ENCODE measurements at regions not wholly inside any gene's neighbourhood (a gene's known extent, or its start where the extent isn't known, plus 50 kb on each side); places are given as distances from the start of the nearest gene placed in this dataset.
"Not testable (repeated sequence)": the region's sequence is repeated elsewhere in the genome, so short reads cannot be mapped to it uniquely, and the experiment has no call there.

GRCh38 chr1:3992746-3993145 is 92.7 kb upstream of the C1orf174 start:
- DNase-seq = no peak

- no peak for DNase-seq
Observed at GRCh38 chr1:3993619-3994375, 93.7 kb upstream of the C1orf174 start.

DNA sequence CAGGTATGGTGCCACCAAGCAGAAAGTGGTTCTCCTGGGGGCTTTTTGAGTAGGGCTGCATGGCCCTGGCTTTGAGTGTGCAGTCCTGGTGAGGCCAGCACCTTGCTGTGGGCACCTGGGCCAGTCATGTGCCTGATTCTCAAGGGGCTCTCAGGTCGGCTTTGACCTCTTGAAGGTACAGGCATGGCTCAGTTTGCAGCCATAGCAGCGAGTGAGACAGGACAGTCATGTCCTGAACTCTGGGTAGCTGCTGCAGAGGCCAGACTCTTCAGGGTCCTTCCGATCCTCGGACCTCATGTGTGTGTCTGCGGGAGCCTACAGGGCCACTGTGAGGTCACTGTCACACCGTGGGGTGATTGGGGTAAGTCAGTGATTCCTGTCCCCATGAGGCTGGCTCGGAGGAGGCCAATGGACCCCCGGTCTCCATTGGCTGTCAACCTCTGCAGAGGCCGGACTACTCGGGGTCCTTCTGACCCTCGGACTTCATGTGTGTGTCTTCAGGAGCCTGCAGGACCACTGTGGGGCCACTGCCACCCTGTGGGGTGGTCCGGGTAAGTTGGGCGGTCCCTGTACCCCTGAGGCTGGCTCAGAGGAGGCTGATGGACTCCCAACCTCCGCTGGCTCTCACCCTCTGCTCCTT is 95.2 kb upstream of the C1orf174 start:
- DNase-seq = no peak

DNA sequence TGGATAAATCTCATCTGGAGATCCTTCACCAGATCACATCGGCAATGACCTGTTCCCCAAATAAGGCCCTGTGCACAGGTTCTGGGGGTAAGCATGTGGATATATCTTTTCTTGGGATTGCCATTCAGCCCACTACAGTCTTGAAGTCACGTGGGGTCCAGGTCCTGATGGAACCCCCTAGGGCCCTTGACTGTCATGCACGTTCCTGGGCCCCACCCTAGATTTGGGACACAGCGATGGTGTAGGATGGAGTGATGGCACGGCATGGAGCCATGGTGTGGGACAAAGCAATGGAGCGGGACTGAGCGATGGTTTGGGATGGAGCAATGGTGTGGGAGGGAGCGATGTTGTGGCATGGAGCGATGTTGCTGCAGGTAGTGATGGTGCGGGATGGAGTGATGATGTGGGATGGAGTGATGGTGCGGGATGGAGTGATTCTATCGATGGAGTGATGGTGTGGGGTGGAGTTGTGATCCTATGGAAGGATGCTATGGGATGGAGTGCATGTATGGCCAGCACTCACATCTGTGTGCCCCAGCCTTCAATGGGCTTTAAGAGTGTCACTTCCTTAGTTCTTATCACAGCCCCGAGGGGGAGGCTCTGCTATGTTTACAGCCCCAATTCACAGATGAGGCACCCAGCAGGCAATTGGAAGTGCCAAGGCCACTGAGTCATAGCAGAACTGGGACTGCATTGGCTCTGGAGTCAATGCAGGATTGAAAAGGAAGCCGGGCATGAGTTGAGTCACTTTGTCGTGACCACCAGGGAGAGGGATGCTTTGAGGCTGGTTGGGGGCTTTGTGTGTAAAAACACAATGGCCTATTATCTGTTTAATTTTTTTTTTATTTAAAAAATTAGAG is 97.0 kb upstream of the C1orf174 start:
- no peak for DNase-seq

DNA sequence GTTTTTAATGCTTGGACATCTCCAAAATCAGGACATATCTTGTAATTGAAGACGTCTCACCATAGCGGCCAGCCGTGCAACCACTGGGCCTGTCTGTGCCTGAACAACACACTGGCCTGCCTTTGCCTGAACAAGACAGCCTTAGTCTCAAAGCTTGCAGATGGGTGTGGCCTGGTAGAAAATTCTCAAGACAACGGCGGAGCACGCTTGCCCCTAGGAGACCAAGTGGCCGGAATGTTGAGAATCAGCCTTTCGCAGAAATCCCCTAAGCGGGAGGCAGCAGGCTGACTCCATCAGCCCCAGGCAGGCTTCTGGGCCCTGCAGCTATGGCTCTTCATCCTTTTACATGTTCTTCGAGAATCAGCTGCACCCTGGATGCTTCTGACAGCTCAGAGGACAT is 98.0 kb upstream of the C1orf174 start:
- no peak for DNase-seq

DNA sequence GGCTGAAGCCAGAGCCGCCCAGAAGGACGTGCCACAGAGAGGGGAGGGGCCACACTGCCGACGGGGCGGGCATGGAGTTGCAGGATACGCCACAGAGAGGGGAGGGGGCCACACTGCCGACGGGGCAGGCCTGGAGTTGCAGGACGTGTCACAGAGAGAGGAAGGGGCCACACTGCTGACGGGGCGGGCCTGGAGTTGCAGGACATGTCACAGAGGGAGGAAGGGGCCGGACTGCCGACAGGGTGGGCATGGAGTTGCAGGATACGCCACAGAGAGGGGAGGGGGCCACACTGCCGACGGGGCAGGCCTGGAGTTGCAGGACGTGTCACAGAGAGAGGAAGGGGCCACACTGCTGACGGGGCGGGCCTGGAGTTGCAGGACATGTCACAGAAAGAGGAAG is 99.4 kb upstream of the C1orf174 start:
- not testable (repeated sequence) for DNase-seq

- no peak for DNase-seq
Observed at GRCh38 chr1:3999941-4000735, 100.1 kb upstream of the C1orf174 start.

DNA sequence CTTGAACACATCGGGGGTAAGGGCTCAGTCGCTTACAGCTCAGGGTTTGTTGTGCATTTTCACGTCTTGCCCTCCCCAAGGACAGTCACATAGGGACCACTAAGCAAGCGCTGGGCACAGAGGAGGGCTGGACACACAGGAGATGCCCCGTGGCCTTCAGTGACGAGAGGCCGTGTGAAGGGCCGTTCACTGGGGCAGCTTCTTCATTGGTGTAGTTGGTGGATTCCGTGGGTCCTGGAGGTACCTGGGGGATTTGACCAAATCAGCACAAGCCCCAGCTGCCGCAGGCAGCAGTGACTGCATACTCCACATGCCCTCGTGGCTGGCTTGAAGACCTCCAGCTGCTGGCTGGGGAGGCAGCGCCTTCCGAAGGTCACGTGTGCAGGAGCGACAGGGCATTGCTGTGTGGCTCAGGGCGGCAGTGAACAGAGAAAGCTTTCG is 100.8 kb upstream of the C1orf174 start:
- DNase-seq = no peak

GRCh38 chr1:4001461-4001860 is 101.4 kb upstream of the C1orf174 start:
- no peak for DNase-seq

- no peak for DNase-seq
Observed at GRCh38 chr1:4002061-4002521, 102.0 kb upstream of the C1orf174 start.

DNA sequence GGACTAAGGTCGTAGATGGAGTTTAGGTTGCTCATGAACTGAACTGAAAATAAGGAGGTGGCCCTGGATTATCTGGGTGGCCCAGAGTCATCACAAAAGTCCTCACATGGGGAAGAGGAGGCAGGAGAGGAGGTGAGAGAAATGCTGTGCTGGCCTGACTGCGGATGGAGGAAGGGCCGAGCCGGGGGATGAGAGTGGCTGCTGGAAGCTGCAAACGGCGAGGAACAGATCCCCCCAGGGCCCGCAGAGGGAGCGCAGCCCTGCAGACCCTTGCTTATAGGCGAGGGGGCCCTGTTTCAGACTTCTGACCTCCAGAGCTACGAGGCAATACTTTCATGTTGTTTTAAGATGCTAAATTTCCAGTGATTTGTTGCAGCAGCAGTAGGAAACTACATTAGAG is 102.7 kb upstream of the C1orf174 start:
- DNase-seq = no peak

- DNase-seq = no peak
Observed at GRCh38 chr1:4003846-4004505, 103.9 kb upstream of the C1orf174 start.

DNA sequence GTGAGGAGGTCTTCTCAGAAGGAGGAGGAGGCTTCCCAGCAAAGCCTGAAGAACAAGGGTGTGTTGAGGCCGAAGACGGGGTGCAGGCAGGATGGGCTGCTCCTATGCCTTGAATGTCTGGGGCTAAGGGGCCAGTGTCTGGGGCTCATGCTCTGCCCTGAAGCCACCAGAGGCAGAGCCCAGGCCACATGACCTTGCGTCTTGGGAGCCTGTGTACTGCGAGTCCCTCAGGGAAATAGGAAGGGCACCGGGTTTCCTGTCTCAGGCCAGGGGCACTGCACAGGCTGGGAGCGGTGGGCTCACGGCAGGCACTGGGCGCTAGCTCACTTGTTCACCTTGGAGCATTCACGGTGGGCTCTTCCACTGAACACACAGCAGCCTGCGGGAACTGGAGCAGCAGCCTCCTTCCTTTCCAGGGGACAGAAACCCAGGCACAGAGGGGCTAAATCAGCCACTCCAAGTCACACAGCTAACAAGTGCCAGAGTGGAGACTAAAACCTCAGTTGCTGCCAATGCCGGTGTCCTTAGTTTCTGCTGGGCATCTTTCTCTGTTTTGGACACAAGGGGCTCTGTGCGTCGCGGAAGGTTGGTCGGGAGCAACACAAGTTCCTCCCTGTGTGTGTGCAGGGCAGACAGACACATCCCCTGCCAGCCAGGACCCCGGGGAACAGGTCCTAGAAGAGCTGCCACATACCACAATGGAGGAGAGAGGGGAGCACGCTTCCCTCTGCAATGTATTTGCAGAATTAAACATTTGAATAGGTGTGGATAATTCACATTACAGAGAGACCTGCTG is 104.8 kb upstream of the C1orf174 start:
- no peak for DNase-seq

DNA sequence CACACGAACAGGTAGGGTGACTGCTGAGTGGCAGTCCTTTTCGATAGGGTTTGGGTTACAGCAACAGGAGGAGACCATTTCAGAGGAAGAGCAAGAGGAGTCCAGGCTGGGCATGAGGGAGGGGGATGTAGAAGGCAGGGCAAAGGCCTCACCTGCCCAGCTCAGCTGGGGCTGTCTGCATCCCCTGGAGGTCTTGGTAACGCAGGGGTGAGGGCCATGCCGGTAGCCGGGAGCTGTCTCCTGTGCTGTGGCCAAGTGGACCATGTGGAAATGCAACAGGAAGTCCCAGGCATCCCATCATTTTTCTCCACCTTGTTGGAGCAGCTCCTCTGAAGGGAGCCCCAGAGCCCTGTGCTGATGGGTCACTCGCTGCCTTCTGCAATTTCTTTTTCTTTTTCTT is 105.4 kb upstream of the C1orf174 start:
- no peak for DNase-seq

- no peak for DNase-seq
Observed at GRCh38 chr1:4006676-4007374, 106.8 kb upstream of the C1orf174 start.

DNA sequence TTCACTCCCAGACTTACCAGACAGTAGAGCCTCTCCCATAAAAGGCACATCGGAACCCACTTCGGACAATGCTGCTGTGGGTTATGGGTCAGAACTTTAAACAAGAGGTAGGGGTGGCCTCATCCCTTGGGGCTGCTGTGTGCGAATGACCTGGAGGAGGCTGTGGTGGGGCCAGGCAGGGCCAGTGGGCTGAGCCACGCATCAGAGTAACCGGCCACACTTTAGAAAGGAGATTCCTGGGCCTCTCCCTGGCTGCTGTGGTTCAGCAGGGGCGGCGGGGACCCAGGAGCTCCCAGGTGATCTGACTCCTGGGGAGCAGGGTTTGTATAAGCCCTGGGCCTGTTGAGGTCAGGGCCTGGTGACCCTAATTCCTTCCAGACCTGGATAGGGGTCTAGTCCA is 110.2 kb upstream of the C1orf174 start:
- DNase-seq = no peak

GRCh38 chr1:4010814-4011605 is 110.9 kb upstream of the C1orf174 start:
- no peak for DNase-seq

GRCh38 chr1:4016351-4017130 is 116.5 kb upstream of the C1orf174 start:
- DNase-seq = no peak
